ENCODE measurements at regions not wholly inside any gene's neighbourhood (a gene's known extent, or its start where the extent isn't known, plus 50 kb on each side); places are given as distances from the start of the nearest gene placed in this dataset.

- no peaks in the 10 kb centered on the region for H3K9me3 ChIP-seq (ENCODE audit: insufficient read depth in 2 of 2, low read depth in 1 of 2, low read length in 1 of 2)
- H3K36me3 ChIP-seq (ENCODE audit: control insufficient read depth in 2 of 4, insufficient read depth in 4 of 4, low read length in 3 of 4) = no peaks in the 10 kb centered on the region
- H2AFZ ChIP-seq (ENCODE audit: low read length) = no peak overlapping the region
- WGBS, 2 experiments (ENCODE audit: extremely low coverage in 1 of 2, insufficient coverage in 1 of 2, insufficient read length in 1 of 2, insufficient replicate concordance in 2 of 2, low coverage in 1 of 2, low lambda C conversion rate in 2 of 2, missing lambda C conversion rate in 1 of 2) = 79% methylated on average over 3 of the region's 3 CpGs; no CpG with 5 or more reads in 1 of the 2 experiments
- no peak overlapping the region for H3K14ac ChIP-seq (ENCODE audit: insufficient read length)
- H3K23ac ChIP-seq (ENCODE audit: insufficient read length) = no peak overlapping the region
- no peak overlapping the region for H3K4me2 ChIP-seq (ENCODE audit: insufficient read depth in 1 of 2, low read depth in 2 of 2, low read length in 2 of 2)
- no peak overlapping the region for H2BK120ac ChIP-seq (replicated peaks; ENCODE audit: low read depth, low read length)
- TF ChIP-seq GTF2F1 (IDR thresholded peaks at IDR 0.05; ENCODE audit: borderline replicate concordance, low read depth, low read length) = no peak
- TF ChIP-seq GABPA (IDR thresholded peaks at IDR 0.05; ENCODE audit: borderline replicate concordance, insufficient read depth, low read length) = no peak
- no peak for TF ChIP-seq CBX8 (IDR thresholded peaks at IDR 0.05; ENCODE audit: borderline replicate concordance, low read depth, low read length)
- H3K56ac ChIP-seq (replicated peaks; ENCODE audit: insufficient read length, low read depth, low read length) = no peak overlapping the region
- no peak for FAIRE-seq
- peaks cover 0 to 3% (median 1%) of the 10 kb centered on the region in 4 experiments; a peak in 4 of 7 replicates for H3K27me3 ChIP-seq (replicated peaks in 1 of 4; ENCODE audit: control insufficient read depth in 3 of 4, extremely low read depth in 1 of 4, insufficient read depth in 3 of 4, low read length in 3 of 4)
- no peak for DNase-seq (ENCODE audit: low read depth in 1 of 2, low spot score in 2 of 2)
- POLR2A ChIA-PET (ENCODE audit: partially characterized antibody) = no interaction called here
- peaks cover 0 to 3% (median 0%) of the 10 kb centered on the region in 4 experiments; a peak in 1 of 7 replicates for H3K4me1 ChIP-seq (replicated peaks in 1 of 4; ENCODE audit: control insufficient read depth in 3 of 4, insufficient read depth in 4 of 4, low read length in 3 of 4)
- no peak overlapping the region for H2BK5ac ChIP-seq (ENCODE audit: low read depth, low read length)
- H2BK20ac ChIP-seq (ENCODE audit: low read length) = no peak overlapping the region
- no peak overlapping the region for H2BK12ac ChIP-seq (ENCODE audit: low read depth, low read length)
- H3K4ac ChIP-seq (replicated peaks; ENCODE audit: insufficient read length, low read depth, low read length) = no peak overlapping the region
- no peak overlapping the region for H3K9ac ChIP-seq (replicated peaks in 1 of 4; ENCODE audit: extremely low read depth in 1 of 4, low read depth in 3 of 4, low read length in 3 of 4)
- H4K91ac ChIP-seq (replicated peaks; ENCODE audit: insufficient read length, low read length) = no peak overlapping the region
- H4K8ac ChIP-seq (ENCODE audit: extremely low read depth, insufficient read depth, low read length) = no peak overlapping the region
- H3K27ac ChIP-seq (ENCODE audit: low read depth, low read length) = no peak overlapping the region
- H3K79me2 ChIP-seq (ENCODE audit: control insufficient read depth in 1 of 2, insufficient read depth in 2 of 2, low read length in 2 of 2) = no peaks in the 10 kb centered on the region
- no peaks in the 10 kb centered on the region for H3K79me1 ChIP-seq (ENCODE audit: low read depth, low read length)
- no peak overlapping the region for H2AK5ac ChIP-seq (ENCODE audit: low read depth, low read length)
- H4K5ac ChIP-seq (ENCODE audit: insufficient read length, low read depth, low read length) = no peak overlapping the region
- H3K18ac ChIP-seq (ENCODE audit: extremely low read depth, low read length) = no peak overlapping the region
- CTCF ChIA-PET (ENCODE audit: partially characterized antibody) = interaction anchor here (1.2 to 1.7 kb wide), 2 partner anchors 37 to 67 kb away, joined by 5 read pairs; no protein-coding TSS in a partner anchor
- H2BK15ac ChIP-seq (ENCODE audit: low read length) = no peak overlapping the region
- no peak overlapping the region for H3K4me3 ChIP-seq (ENCODE audit: extremely low read depth in 1 of 4, insufficient read depth in 2 of 4, low read depth in 3 of 4, low read length in 4 of 4)
- H3K23me2 ChIP-seq (ENCODE audit: low read depth, low read length) = no peaks in the 10 kb centered on the region
- H4K20me1 ChIP-seq (replicated peaks in 1 of 2; ENCODE audit: control insufficient read depth in 1 of 2, insufficient read depth in 2 of 2, low read length in 2 of 2) = no peaks in the 10 kb centered on the region
These were observed 127.7 kb upstream of the SHB start for GRCh38 chr9:38196714-38197113.

Measured in H1 (cell line).